Parathyroid adenoma (tissue), 2 donors: ENCODE measurements at regions not wholly inside any gene's neighbourhood (a gene's known extent, or its start where the extent isn't known, plus 50 kb on each side); places are given as distances from the start of the nearest gene placed in this dataset.
"Not testable (repeated sequence)": the region's sequence is repeated elsewhere in the genome, so short reads cannot be mapped to it uniquely, and the experiment has no call there.

ENCODE experiments used
- H2AFZ ChIP-seq: fragments of 300-600 bp; sonication (generic); one replicate; pipeline ENCODE4 v1.7.0; 2017; ENCODE audit warnings: antibody characterized with exemption, mild to moderate bottlenecking
- H3K27ac ChIP-seq: fragments of 300-600 bp; sonication (generic); one replicate; pipeline ENCODE4 v1.7.0; 2017
- H3K27me3 ChIP-seq: fragments of 300-600 bp; sonication (generic); one replicate; pipeline ENCODE4 v1.7.0; 2017; ENCODE audit warnings: low read length; ENCODE audit not compliant: control insufficient read depth, insufficient read depth
- H3K36me3 ChIP-seq: fragments of 300-600 bp; sonication (generic); one replicate; pipeline ENCODE4 v1.7.0; 2017; ENCODE audit warnings: low read length; ENCODE audit not compliant: control insufficient read depth, insufficient read depth
- H3K4me1 ChIP-seq: fragments of 300-600 bp; sonication (generic); one replicate; pipeline ENCODE4 v1.7.0; 2017; ENCODE audit warnings: control low read depth
- H3K4me2 ChIP-seq: fragments of 300-600 bp; sonication (generic); one replicate; pipeline ENCODE4 v1.7.0; 2017; ENCODE audit warnings: low read length
- H3K4me3 ChIP-seq: fragments of 300-600 bp; sonication (generic); one replicate; pipeline ENCODE4 v1.7.0; 2017; ENCODE audit warnings: low read depth, low read length
- H3K79me2 ChIP-seq: fragments of 300-600 bp; sonication (generic); one replicate; pipeline ENCODE4 v1.7.0; 2017; ENCODE audit warnings: control low read depth
- H3K9ac ChIP-seq: fragments of 300-600 bp; sonication (generic); one replicate; pipeline ENCODE4 v1.7.0; 2017; ENCODE audit warnings: mild to moderate bottlenecking
- H3K9me3 ChIP-seq: fragments of 300-600 bp; sonication (generic); one replicate; pipeline ENCODE4 v1.7.0; 2017; ENCODE audit warnings: low read length; ENCODE audit not compliant: control insufficient read depth
- CTCF ChIP-seq: fragments of 300-600 bp; sonication (generic); IDR thresholded peaks from one replicate; pipeline ENCODE4 v1.7.0; 2017; ENCODE audit warnings: antibody characterized with exemption, mild to moderate bottlenecking
- donor health status: primary hyperparathyroidism.

GRCh38 chr4:152185786-152186550 lies 349.9 kb downstream of the FBXW7 start:
- Histone ChIP-seq H2AFZ (no peak overlapping the region), H3K4me3 (no peak overlapping the region), H3K27me3 (no peaks in the 10 kb centered on the region), H3K79me2 (no peaks in the 10 kb centered on the region), H3K4me1 (no peaks in the 10 kb centered on the region), H3K9me3 (no peaks in the 10 kb centered on the region), H3K36me3 (no peaks in the 10 kb centered on the region), H3K27ac (no peak overlapping the region), H3K9ac (no peak overlapping the region), H3K4me2 (no peak overlapping the region)
- no peak for TF ChIP-seq CTCF

GRCh38 chr4:152181150-152181549 lies 354.7 kb downstream of the FBXW7 start:
- Histone ChIP-seq H3K27me3 (no peaks in the 10 kb centered on the region), H3K9me3 (no peaks in the 10 kb centered on the region), H3K4me3 (no peak overlapping the region), H3K9ac (no peak overlapping the region), H2AFZ (no peak overlapping the region), H3K4me2 (no peak overlapping the region), H3K27ac (no peak overlapping the region), H3K4me1 (no peaks in the 10 kb centered on the region), H3K36me3 (no peaks in the 10 kb centered on the region), H3K79me2 (no peaks in the 10 kb centered on the region)
- TF ChIP-seq CTCF, result no peak

- Histone ChIP-seq H3K36me3 (no peaks in the 10 kb centered on the region), H3K9ac (no peak overlapping the region), H3K4me1 (no peaks in the 10 kb centered on the region), H3K4me3 (no peak overlapping the region), H3K79me2 (no peaks in the 10 kb centered on the region), H3K27me3 (no peaks in the 10 kb centered on the region), H3K9me3 (no peaks in the 10 kb centered on the region), H3K4me2 (no peak overlapping the region), H2AFZ (no peak overlapping the region), H3K27ac (no peak overlapping the region)
- TF ChIP-seq CTCF, result no peak
Observed at GRCh38 chr4:152180369-152180768, 355.5 kb downstream of the FBXW7 start.

GRCh38 chr4:152177538-152177937 lies 358.4 kb downstream of the FBXW7 start:
- H3K27ac ChIP-seq, H3K4me3 ChIP-seq, H3K36me3 ChIP-seq, H3K27me3 ChIP-seq, H3K4me1 ChIP-seq, H3K79me2 ChIP-seq, H3K9ac ChIP-seq, H2AFZ ChIP-seq, H3K4me2 ChIP-seq, H3K9me3 ChIP-seq: not testable (repeated sequence)

- Histone ChIP-seq H3K4me1 (no peaks in the 10 kb centered on the region), H3K27ac (no peak overlapping the region), H3K4me3 (no peak overlapping the region), H3K27me3 (no peaks in the 10 kb centered on the region), H3K4me2 (no peak overlapping the region), H3K79me2 (no peaks in the 10 kb centered on the region), H3K36me3 (no peaks in the 10 kb centered on the region), H2AFZ (no peak overlapping the region), H3K9ac (no peak overlapping the region), H3K9me3 (no peaks in the 10 kb centered on the region)
- TF ChIP-seq CTCF, result no peak
Observed at GRCh38 chr4:152176627-152177214, 359.2 kb downstream of the FBXW7 start.
